ENCODE measurements at regions not wholly inside any gene's neighbourhood (a gene's known extent, or its start where the extent isn't known, plus 50 kb on each side); places are given as distances from the start of the nearest gene placed in this dataset.

GRCh38 chr22:49305214-49305965, 522.3 kb downstream of the BRD1 start:
- peak; percentile 66 for DNase-seq (ENCODE audit: low read depth, low spot score)
- in situ Hi-C loops (cut with HindIII; ENCODE audit: low pct_unique_long_range_greater_than_20kb, low sequenced_read_pairs), result no loop called here

DNA sequence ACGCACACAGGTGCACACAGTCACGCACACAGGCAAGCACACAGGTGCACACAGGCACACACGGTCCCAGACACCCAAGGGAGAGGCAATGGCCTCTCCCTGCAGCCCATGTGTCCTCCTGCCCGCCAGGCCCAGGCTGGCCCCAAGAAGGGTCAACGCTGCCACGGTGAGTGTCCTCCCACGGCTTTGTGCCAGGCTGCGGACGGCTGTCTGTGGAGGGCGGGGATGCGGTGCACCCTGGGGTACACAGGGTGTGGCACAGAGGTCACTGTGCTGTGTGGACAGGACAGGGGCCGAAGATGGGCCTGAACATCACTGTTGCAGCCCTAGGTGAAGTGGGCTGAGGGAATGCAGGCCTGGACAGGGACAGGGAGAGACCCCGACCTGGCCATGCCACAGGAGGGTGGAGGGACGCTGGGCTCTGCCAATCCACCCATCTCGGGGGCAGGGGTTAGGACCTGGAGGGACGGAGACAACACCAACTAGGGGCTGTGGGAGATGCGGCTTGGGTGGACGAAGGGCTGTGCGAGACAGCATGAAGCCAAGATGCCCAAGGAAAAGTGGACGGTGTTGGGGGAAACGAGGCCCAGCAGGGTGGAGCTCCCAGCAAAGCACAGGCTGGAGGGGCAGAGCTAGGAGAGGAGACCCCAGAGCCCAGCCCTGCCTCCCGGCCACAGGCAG, 523.8 kb downstream of the BRD1 start:
- in situ Hi-C loops (cut with HindIII; ENCODE audit: low pct_unique_long_range_greater_than_20kb, low sequenced_read_pairs), result no loop called here
- no peak for DNase-seq (ENCODE audit: low read depth, low spot score)

GRCh38 chr22:49303061-49303735, 524.5 kb downstream of the BRD1 start:
- in situ Hi-C loops (cut with HindIII; ENCODE audit: low pct_unique_long_range_greater_than_20kb, low sequenced_read_pairs), result no loop called here
- no peak for DNase-seq (ENCODE audit: low read depth, low spot score)

DNA sequence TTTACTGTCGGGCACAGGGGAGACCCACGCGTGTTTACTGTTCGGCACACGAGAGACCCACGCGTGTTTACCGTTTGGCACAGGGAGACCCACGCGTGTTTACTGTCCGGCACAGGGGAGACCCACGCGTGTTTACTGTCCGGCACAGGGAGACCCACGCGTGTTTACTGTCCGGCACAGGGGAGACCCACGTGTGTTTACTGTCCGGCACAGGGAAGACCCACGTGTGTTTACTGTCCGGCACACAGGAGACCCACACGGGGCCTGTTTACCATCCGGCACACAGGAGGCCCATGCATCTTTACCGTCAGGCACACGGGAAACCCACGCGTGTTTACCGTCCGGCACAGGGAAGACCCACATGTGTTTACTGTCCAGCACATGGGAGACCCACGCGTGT, 525.1 kb downstream of the BRD1 start:
- DNase-seq (ENCODE audit: low read depth, low spot score), result no peak
- in situ Hi-C loops (cut with HindIII; ENCODE audit: low pct_unique_long_range_greater_than_20kb, low sequenced_read_pairs), result no loop called here

DNA sequence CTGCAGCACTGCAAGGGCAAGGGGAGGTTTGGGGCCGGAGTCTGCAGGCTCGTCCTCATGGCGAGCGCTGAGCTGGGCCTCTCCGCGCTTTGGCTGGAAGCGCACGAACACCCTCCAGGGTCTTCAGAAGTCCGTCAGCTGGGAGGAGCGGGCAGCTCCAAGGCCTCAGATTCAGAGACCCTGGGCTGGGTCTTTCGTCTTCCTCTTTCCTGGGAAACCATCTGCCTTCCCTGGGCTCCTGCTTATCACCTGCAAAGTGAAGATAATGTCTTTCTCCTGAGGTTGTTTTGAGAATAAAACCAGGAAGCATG, 525.6 kb downstream of the BRD1 start:
- in situ Hi-C loops (cut with HindIII; ENCODE audit: low pct_unique_long_range_greater_than_20kb, low sequenced_read_pairs), result no loop called here
- DNase-seq (ENCODE audit: low read depth, low spot score), result no peak

GRCh38 chr22:49301398-49302149, 526.1 kb downstream of the BRD1 start:
- in situ Hi-C loops (cut with HindIII; ENCODE audit: low pct_unique_long_range_greater_than_20kb, low sequenced_read_pairs), result no loop called here
- DNase-seq (ENCODE audit: low read depth, low spot score), result no peak

DNA sequence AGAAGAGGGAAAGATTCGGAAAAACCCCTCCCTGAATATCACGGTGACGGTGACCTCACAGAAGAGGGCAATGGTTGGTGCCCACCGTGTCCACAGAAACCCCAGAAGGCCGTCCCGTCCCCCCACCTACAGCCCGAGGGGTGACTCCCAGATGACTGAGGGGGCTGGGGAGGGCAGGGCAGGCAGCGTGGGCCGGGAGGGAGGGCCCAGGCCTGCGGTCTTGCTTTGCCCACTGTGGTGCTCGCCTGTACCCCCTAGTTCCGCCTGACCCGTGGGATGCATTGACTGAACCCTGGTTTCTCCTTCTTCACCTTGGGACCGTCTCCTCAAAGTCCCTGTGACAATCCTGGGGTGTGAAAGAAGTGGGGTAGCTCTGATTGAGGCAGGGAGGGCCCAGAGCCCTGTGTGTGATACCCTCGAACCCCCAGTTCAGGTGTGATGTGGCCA, 526.7 kb downstream of the BRD1 start:
- in situ Hi-C loops (cut with HindIII; ENCODE audit: low pct_unique_long_range_greater_than_20kb, low sequenced_read_pairs), result no loop called here
- no peak for DNase-seq (ENCODE audit: low read depth, low spot score)

- in situ Hi-C loops (cut with HindIII; ENCODE audit: low pct_unique_long_range_greater_than_20kb, low sequenced_read_pairs), result no loop called here
- no peak for DNase-seq (ENCODE audit: low read depth, low spot score)
Measured at GRCh38 chr22:49300241-49300640, 527.4 kb downstream of the BRD1 start.

DNA sequence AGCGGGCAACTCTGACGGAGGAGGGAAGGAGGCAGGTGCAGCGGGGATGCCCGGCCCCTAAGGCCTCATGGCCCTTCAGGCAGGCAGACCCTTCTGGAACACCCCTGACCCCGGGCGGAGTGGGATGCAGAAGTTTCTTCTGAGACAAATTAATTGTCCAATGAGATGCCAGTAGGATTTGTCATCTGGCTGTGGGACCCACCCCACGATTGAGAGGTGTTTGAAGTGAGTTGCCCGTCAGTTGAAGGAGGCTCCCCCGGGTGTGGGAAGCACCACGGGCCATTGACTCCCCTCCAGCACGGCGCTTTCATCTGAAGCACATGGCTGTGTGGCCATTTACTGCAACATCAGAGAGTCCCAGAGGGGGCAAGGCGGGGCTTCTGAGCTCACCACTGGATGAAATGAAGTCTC, 527.8 kb downstream of the BRD1 start:
- in situ Hi-C loops (cut with HindIII; ENCODE audit: low pct_unique_long_range_greater_than_20kb, low sequenced_read_pairs), result no loop called here
- DNase-seq (ENCODE audit: low read depth, low spot score), result no peak

DNA sequence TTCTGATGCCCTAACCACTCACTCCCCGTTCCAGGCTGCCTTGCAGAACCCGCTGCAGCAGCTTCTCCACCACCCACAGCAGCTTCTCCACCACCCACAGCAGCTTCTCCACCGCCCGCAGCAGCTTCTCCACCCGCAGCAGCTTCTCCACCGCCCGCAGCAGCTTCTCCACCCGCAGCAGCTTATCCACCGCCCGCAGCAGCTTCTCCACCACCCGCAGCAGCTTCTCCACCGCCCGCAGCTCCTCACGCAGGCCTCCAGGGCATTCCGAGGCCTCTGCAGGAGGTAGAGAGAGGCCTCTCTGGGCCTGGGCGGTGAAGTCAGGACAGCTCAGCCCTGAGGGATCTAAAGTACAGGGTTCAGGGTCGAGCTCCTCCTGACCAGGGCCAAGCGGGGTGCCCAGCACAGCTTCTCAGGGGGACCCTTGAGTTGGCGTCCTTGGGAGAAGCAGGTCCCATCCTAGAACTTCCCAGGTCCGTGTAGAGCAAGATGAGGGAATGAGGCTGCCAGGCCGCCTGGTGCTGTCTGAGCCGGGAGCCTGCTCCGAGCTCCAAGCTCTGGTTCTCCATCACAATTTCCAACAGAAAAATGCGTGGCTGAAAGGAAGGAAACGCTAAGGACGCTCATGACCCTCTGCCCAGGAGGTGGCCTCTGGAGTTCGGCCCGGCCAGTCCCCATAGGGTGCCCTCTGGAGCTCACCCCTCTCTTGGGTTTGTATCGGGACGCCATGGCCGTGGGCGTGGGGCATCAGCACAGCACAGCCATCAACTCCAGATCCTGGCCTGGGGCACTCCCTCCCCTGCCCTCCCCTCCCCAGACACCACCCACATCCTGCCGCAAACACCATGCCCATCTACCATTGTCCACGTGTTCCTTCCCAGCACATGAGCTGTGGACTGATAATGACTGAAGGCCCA, 528.6 kb downstream of the BRD1 start:
- in situ Hi-C loops (cut with HindIII; ENCODE audit: low pct_unique_long_range_greater_than_20kb, low sequenced_read_pairs), result no loop called here
- peak; percentile 17 for DNase-seq (ENCODE audit: low read depth, low spot score)

DNA sequence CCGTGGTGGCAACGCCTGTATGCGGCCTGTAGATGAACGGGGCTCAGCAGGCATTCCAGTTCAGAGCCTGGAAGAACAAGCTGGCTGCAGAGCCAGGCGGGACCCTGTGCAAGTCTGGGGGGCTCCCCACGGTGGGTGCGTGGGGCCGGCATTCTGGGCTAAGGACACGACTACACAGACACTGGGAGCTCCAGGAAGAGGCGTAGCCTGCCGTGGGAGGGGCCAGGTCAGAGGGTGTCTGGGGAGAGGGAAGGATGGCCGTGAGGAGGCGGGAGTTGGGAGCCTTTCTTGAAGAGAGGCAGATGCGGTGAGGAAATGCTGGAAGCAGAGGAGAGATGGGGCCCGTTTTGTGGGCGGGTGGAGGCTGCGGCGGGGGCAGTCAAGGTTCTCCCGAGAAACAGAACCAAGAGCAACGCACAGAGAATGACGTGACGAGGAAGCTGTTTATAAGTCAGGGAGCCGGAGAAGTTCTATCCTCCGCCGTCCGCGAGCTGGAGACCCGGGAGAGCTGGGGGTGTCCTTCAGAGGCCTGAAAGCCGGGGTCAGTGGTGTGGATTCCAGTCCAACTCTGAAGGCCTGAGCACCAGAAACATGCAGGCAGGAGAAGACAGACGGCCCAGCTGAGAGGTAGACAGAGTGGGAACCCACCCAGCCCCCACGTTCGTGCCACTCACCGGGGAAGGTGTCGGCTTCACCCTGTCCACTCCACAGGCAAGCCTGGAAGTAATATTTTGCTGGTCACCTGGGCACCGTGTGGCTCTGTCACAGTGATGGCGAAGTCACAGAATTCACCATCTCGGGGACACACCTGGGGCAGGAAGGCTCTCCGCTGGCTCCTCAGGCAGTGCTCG, 529.6 kb downstream of the BRD1 start:
- no peak for DNase-seq (ENCODE audit: low read depth, low spot score)
- in situ Hi-C loops (cut with HindIII; ENCODE audit: low pct_unique_long_range_greater_than_20kb, low sequenced_read_pairs), result no loop called here

- in situ Hi-C loops (cut with HindIII; ENCODE audit: low pct_unique_long_range_greater_than_20kb, low sequenced_read_pairs), result no loop called here
- DNase-seq (ENCODE audit: low read depth, low spot score), result no peak
Measured at GRCh38 chr22:49297286-49297870, 530.3 kb downstream of the BRD1 start.

- in situ Hi-C loops (cut with HindIII; ENCODE audit: low pct_unique_long_range_greater_than_20kb, low sequenced_read_pairs), result no loop called here
- DNase-seq (ENCODE audit: low read depth, low spot score), result no peak
Measured at GRCh38 chr22:49296561-49296960, 531.1 kb downstream of the BRD1 start.

- DNase-seq (ENCODE audit: low read depth, low spot score), result no peak
- in situ Hi-C loops (cut with HindIII; ENCODE audit: low pct_unique_long_range_greater_than_20kb, low sequenced_read_pairs), result no loop called here
Measured at GRCh38 chr22:49295851-49296560, 531.7 kb downstream of the BRD1 start.

DNA sequence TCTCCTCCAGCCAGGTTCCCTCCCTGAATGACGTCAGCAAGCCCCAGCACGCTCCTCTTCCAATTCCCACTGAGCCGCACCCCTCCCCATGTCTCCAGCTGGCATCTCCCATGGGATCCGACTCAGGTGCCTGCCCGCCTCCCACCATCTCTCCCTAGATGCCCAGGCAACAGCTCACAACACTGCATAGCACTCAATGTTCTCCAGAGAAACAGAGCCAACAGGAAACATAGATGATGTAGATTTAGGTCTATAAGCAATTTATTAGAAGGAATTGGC, 532.3 kb downstream of the BRD1 start:
- in situ Hi-C loops (cut with HindIII; ENCODE audit: low pct_unique_long_range_greater_than_20kb, low sequenced_read_pairs), result no loop called here
- no peak for DNase-seq (ENCODE audit: low read depth, low spot score)

All from SK-MEL-5 (cell line).